Stromal cell of bone marrow (primary cell): ENCODE measurements at regions not wholly inside any gene's neighbourhood (a gene's known extent, or its start where the extent isn't known, plus 50 kb on each side); places are given as distances from the start of the nearest gene placed in this dataset.

Source experiments
- DNase-seq: peaks from one replicate; pipeline ENCODE4 v3.0.0-alpha.2; 2012; ENCODE audit warnings: low read depth

GRCh38 chr1:38102636-38103035 lies 56.0 kb upstream of the POU3F1 start:
- no peak for DNase-seq

GRCh38 chr1:38101037-38101785 lies 54.6 kb upstream of the POU3F1 start:
- DNase-seq = no peak

GRCh38 chr1:38098101-38098847 lies 51.7 kb upstream of the POU3F1 start:
- DNase-seq = no peak

GRCh38 chr1:38097284-38097898 lies 50.8 kb upstream of the POU3F1 start:
- DNase-seq = no peak
